ENCODE measurements at regions not wholly inside any gene's neighbourhood (a gene's known extent, or its start where the extent isn't known, plus 50 kb on each side); places are given as distances from the start of the nearest gene placed in this dataset.
A peak's percentile ranks its signal among the peaks of the same experiment; 100 is the strongest.

- no peak for DNase-seq (ENCODE audit: low read depth)
- H3K4me3 ChIP-seq (ENCODE audit: control insufficient read depth, low read depth, low read length), result no peak overlapping the region
- no peak for TF ChIP-seq CTCF (IDR thresholded peaks at IDR 0.05; ENCODE audit: control insufficient read depth, insufficient read depth, low read depth, low read length, missing control alignments)
Measured at GRCh38 chr1:213324859-213325258, 273.8 kb downstream of the RPS6KC1 start.

GRCh38 chr1:213325482-213325881, 274.4 kb downstream of the RPS6KC1 start:
- no peak overlapping the region for H3K4me3 ChIP-seq (ENCODE audit: control insufficient read depth, low read depth, low read length)
- no peak for DNase-seq (ENCODE audit: low read depth)
- TF ChIP-seq CTCF (IDR thresholded peaks at IDR 0.05; ENCODE audit: control insufficient read depth, insufficient read depth, low read depth, low read length, missing control alignments), result no peak

GRCh38 chr1:213326281-213327016, 275.4 kb downstream of the RPS6KC1 start:
- no peak for DNase-seq (ENCODE audit: low read depth)
- no peak for TF ChIP-seq CTCF (IDR thresholded peaks at IDR 0.05; ENCODE audit: control insufficient read depth, insufficient read depth, low read depth, low read length, missing control alignments)

GRCh38 chr1:213327017-213327667, 276.1 kb downstream of the RPS6KC1 start:
- no peak overlapping the region for H3K4me3 ChIP-seq (ENCODE audit: control insufficient read depth, low read depth, low read length)
- TF ChIP-seq CTCF (IDR thresholded peaks at IDR 0.05; ENCODE audit: control insufficient read depth, insufficient read depth, low read depth, low read length, missing control alignments), result no peak
- peak; percentile 21 for DNase-seq (ENCODE audit: low read depth)

More at GRCh38 chr1:213326281-213327016, 275.4 kb downstream of the RPS6KC1 start:
- H3K4me3 ChIP-seq (ENCODE audit: control insufficient read depth, low read depth, low read length), result no peak overlapping the region

GRCh38 chr1:213329406-213330008, 278.5 kb downstream of the RPS6KC1 start:
- DNase-seq (ENCODE audit: low read depth), result no peak
- no peak for TF ChIP-seq CTCF (IDR thresholded peaks at IDR 0.05; ENCODE audit: control insufficient read depth, insufficient read depth, low read depth, low read length, missing control alignments)
- no peak overlapping the region for H3K4me3 ChIP-seq (ENCODE audit: control insufficient read depth, low read depth, low read length)

- no peak for TF ChIP-seq CTCF (IDR thresholded peaks at IDR 0.05; ENCODE audit: control insufficient read depth, insufficient read depth, low read depth, low read length, missing control alignments)
- no peak for DNase-seq (ENCODE audit: low read depth)
- no peak overlapping the region for H3K4me3 ChIP-seq (ENCODE audit: control insufficient read depth, low read depth, low read length)
Measured at GRCh38 chr1:213330281-213330680, 279.2 kb downstream of the RPS6KC1 start.

All from AG09309 (cell line).